H7 (cell line): ENCODE measurements at regions not wholly inside any gene's neighbourhood (a gene's known extent, or its start where the extent isn't known, plus 50 kb on each side); places are given as distances from the start of the nearest gene placed in this dataset.

Source experiments
- DNase-seq: peaks from one replicate; pipeline ENCODE4 v3.0.0; 2012
- H3K27me3 ChIP-seq: 2 replicates; pipeline ENCODE4 v1.6.0; 2011; ENCODE audit warnings: mild to moderate bottlenecking, low read length; ENCODE audit not compliant: control insufficient read depth, insufficient read depth
- H3K36me3 ChIP-seq: replicated peaks from 2 replicates; pipeline ENCODE4 v1.5.1; 2011; ENCODE audit warnings: low read length; ENCODE audit not compliant: control insufficient read depth, insufficient read depth
- H3K4me3 ChIP-seq: 2 replicates; pipeline ENCODE4 v1.5.1; 2011; ENCODE audit warnings: low read depth, mild to moderate bottlenecking, control low read depth, low read length, moderate library complexity; ENCODE audit not compliant: insufficient read depth

DNA sequence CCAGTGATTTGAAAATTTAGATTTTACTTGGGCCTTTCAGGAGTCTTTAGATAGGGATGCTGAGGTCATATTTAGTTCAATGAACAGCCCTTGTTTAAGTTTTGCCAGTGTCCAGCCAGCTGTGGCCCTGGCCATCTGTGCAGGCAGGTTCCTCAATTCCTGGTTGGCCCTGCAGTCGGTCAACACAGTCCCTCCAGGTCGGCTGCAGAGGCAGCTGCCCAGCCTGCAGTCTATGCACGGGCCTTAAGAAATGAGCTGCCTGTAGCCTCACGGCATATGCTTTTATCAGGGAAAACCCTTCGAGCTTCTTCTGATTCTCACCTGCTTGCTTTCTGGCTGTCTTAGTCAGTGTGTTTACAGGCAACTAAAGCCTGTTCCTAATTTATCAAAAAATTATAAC, 199.2 kb upstream of the TPM1 start:
- H3K27me3 ChIP-seq: no peaks in the 10 kb centered on the region
- DNase-seq: no peak
- no peaks in the 10 kb centered on the region; the same call in 1 of the 2 replicates for H3K36me3 ChIP-seq
- no peak overlapping the region for H3K4me3 ChIP-seq

DNA sequence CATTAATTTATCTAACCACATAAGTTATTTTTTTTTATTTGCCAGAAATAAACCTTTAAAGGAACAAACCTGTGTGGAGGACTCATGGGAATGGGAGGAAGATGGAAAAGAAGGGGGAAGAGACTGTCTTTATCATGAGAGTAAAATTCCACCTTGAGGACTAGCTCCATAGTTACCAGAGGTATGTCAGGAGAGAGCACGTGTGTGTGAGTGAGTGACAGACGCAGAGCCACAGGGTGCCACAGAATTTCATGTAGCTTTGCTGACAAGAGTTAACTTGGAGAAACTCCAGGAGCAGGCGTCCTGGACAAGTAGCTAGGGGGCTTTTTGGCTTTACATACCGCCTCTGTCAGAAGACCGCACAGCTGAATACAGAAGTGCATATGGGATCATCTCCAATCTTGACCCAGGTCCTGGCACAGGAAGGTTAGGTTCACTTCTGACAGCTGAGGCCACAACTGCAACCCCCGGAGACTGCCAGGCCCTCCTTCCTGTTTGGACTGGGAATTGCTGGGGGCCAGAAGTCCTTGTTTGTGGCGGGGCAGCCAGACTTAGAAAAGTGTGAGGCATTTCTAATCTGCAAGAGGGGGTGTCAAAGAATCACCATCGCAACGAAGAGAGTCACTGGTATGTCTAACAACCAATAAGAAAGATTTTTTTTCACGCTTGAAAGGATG, 197.8 kb upstream of the TPM1 start:
- Histone ChIP-seq H3K27me3 (no peaks in the 10 kb centered on the region), H3K36me3 (no peaks in the 10 kb centered on the region; the same call in 1 of the 2 replicates), H3K4me3 (no peak overlapping the region)
- no peak for DNase-seq

DNA sequence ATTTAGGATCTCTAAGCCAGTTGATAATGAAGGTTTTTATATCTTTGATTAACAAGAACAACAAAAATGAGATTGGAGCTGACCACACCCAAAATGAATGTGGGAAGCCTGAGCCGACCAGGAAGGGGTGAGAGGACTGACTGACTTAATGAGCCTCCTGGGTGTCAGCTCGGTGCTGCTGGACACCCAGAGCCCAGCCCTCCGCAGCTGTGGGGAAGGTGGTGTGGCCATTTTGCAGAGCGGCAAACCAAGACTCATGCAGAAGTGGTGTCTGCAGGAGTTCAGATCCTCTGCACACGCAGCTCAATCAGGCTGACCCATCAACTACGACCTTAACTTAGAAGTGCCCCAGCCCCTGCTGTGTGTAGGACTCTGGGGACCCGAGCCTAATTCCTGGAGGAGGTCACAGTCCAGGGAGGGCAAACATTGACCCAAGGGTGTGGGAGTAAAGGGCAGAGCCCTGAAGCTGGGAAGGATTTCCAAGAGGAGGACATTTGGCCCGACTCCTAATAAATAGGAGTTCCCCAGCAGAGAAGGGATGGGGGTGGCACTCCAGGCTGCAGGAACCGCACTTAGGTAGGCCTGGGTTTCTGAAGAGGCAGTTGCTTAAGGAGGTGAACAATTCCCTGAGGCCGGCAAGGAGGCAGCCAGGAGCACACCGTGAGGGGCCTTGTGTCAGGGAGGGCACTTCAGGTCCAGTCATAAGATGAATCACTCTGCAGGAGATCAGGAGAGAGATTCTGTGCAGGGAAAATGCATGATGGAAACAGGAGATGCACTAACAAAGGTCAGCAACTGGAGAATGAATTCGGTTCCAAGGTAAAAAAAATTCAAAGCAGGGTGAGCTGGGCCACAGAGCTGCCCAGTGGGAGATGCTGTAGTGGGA, 197.1 kb upstream of the TPM1 start:
- Histone ChIP-seq H3K27me3 (no peaks in the 10 kb centered on the region), H3K36me3 (no peaks in the 10 kb centered on the region; the same call in 1 of the 2 replicates), H3K4me3 (no peak overlapping the region)
- no peak for DNase-seq

DNA sequence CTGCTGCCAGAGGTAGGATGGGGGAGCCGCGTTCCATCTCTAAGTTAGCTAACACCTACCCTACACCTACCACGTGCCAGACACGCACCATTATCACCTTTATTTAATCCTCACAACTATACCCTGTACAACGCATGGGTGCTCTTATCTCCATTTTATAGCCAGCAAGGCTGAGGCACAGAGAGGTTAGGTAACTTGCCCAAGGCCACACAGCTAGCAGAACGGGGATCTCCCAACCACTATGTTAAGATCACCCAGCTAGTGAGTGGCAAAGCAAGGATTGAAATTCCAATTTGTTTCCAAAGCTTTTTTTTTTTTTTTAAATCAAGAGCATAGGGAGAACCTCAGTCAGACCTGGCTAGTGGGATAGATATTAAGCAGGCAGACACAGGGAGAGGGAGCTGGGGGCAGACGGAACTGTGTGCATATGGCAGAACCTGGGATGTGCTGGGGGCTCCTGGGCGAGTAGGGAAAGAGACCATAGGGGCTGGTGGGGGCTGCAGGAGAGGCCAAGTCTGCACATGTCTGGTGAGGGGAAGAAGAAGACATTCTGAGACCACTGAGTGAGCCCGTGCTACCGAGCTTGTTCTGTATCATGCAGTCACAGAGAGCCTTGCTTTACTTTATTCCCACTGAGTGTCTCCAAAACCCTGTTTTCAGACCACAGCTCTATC, 196.3 kb upstream of the TPM1 start:
- no peak for DNase-seq
- no peaks in the 10 kb centered on the region; the same call in 1 of the 2 replicates for H3K36me3 ChIP-seq
- H3K4me3 ChIP-seq: no peak overlapping the region

DNA sequence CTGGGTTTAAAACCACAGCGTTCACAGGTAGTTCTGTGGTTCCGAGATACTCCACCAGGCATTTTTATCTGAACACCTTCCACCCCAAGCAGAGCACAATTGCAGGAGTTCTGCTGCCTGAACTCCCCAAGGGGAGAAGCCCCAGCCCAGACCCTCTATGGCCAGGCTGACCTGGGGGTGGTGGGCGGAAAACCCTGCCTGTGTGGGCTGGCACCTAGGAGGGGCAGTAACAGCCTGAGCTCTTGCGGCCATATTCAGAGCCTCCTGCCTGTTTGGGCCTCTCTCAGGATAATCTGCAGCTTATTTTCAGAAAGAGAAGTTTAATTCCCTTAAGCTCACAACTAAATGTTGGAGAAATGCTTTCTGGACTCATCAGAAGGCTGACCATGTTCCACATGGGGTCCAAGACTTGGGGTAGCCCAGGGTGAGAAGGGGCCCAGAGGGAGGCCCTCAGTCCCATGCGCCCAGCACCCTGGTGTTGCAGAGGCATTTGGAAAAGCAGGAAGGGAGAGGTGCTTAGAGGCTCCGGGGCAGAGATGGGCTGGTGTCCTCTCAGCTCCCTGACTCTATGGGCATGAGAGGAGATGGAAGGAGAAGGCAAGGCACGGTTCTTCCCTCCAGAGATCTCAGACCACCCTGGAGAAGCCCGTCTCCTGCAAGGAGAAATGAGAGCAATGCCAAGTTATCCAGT, 195.6 kb upstream of the TPM1 start:
- Histone ChIP-seq H3K4me3 (no peak overlapping the region), H3K36me3 (no peaks in the 10 kb centered on the region), H3K27me3 (no peaks in the 10 kb centered on the region)
- no peak for DNase-seq

More for the DNA sequence above, 196.3 kb upstream of the TPM1 start:
- H3K27me3 ChIP-seq: no peaks in the 10 kb centered on the region

DNA sequence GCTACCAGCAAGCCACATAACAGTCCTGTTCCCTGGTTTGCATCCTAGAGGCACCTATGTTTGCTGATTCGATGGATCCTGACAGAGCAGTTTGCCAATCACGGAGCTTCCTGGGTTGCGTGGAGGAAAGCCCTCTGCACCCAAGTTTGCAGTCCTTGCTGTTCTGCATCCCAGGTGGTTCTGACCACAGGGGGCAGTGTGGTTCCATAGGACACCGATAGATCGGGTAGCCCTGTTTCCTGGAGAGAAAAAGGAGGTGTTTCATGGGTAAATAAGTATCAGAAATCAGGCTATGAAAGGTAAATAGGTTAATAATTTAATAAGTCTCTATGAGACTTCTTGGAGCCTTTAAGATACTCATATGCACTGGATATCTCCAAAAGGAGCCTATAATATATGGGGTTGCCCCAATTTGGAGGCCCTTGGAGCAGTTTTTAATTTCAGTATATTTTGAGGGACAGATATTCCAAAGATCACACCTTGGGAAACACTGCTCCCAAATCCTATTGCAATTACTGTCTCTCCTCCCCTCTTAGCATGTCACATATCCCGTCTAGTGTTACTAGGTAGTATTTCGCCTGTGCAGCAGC, 194.6 kb upstream of the TPM1 start:
- peak; percentile 83 for DNase-seq
- Histone ChIP-seq H3K4me3 (no peak overlapping the region), H3K36me3 (no peaks in the 10 kb centered on the region)

DNA sequence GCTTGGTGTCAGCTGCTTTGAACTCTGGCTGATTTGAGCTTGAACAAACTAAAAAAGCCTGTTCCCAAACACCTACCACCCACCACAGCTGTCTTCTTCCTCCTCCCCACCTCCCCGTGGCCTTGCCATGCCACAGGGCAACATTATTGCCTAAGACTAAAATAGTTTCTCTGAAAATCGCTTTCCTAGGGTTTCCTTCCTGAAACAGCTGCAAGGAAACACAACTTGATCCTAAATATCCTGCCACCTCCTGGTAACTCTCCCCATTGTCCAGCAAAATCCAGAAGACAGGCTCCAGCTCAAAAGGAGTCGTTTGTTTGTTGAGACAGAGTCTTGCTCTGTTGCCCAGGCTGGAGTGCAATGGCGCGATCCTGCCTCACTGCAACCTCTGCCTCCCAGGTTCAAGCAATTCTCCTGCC, 193.9 kb upstream of the TPM1 start:
- H3K4me3 ChIP-seq: no peak overlapping the region
- H3K36me3 ChIP-seq: no peaks in the 10 kb centered on the region
- no peaks in the 10 kb centered on the region for H3K27me3 ChIP-seq
- no peak for DNase-seq

More for the DNA sequence above, 194.6 kb upstream of the TPM1 start:
- H3K27me3 ChIP-seq: no peaks in the 10 kb centered on the region

DNA sequence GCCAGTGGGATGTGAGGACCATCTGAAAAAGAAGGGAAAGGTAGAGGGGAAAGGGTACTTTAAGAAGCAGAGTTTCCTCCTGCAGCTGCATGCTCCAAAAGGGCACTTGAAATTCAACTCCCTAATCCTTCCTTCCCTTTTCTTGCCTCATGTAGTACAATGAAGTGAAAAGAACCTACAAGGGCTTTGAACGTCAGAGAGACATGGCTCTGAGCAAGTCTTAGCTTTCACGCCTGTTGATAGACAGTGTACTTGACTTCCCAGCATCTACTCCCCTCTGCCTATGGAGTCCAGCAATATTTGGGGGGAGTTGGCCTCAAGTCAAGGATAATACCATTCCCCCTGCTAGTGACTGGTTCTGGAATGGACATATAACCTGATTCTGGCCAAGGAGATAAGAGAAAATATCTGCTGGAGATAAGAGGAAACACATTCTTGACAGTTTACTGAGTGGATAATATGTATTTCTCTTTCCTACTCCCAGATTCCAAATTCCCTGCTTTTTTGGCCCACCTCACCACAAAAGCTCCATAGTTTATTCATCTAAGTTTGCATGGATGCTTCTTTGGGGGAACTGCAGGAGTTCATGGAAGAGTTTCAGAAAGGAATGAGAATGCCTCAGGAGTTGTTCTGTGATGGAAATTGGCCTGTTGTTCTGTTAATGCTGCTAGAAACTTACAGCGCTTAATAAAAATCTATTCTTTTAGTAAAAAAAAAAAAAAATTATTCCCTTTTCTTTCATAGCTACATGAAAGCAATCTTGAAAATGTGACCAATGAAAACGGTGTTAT, 193.0 kb upstream of the TPM1 start:
- Histone ChIP-seq H3K36me3 (no peaks in the 10 kb centered on the region), H3K27me3 (no peaks in the 10 kb centered on the region), H3K4me3 (no peak overlapping the region)
- no peak for DNase-seq

DNA sequence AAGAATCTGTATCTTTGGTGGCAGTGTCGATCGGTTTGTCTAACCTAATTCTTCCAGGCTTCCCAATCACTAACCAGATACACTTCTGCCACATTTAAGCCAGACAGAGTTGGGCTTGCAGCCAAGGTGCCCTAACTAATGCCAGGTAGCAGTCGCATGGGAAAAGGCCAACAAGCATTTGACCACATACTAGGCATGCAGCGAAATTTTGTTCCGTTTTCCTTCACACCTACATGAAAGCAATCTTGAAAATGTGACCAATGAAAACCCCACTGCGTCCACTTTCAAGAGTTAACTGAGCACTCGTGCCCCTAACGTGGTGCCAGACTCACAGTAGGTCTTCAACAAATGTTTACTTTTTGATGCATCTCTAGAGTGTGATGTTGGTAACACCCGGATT, 192.2 kb upstream of the TPM1 start:
- Histone ChIP-seq H3K27me3 (no peaks in the 10 kb centered on the region), H3K36me3 (no peaks in the 10 kb centered on the region), H3K4me3 (no peak overlapping the region)
- DNase-seq: no peak

DNA sequence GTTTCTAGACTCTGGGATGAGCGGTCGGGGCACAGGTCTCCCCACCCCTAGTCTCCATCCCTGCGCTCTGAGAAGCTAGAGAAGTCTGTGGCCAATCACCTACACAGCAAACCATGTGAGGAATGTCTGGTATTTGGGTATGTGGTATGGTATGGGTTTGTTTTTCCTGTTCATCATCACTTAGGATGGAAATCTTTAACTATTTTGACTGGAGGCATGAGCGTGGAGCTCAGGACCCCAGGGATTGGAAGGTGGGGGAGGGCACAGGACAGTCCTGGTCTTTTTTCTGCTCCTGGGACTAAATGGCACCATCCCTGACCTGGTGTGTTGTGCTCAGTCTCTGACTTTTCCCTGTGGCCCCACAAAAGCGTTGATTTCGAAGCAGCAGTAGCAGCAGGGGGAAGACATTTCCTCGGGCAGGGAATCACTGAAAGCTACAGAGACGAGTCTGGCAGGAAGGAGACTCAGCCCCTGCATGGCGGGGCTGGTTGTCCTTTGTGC, 191.7 kb upstream of the TPM1 start:
- H3K36me3 ChIP-seq: no peaks in the 10 kb centered on the region
- H3K4me3 ChIP-seq: no peak overlapping the region
- no peak for DNase-seq
- no peaks in the 10 kb centered on the region for H3K27me3 ChIP-seq

DNA sequence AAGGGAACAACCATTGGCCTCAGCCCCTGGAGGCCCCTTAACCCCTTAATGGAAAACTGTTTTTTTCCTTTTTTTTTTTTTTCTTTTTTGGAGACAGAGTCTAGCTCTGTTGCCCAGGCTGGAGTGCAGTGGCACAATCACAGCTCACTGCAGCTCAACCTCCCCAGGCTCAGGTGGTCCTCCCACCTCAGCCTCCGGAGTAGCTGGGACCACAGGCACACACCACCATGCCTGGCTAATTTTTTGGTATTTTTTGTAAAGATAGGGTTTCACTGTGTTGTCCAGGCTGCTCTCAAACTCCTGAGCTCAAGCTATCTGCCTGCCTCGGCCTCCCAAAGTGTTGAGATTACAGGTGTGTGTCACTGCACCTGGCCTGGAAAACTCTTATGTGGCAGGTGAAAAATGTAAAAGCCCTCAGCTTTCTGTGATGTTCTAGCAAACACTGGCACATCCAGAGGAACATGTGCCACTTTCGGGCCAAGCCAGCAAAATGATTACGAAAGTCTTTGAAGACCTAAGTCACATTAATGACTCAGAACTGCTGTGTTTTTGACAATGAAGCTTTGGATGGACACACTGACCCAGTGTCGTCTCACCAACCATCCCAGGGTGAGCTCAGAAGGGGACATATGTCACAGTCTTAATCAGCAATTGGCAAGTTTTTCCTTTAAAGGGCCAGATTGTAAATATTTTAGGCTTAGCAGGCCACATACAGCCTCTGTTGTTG, 189.3 kb upstream of the TPM1 start:
- no peak overlapping the region for H3K4me3 ChIP-seq
- DNase-seq: no peak
- H3K27me3 ChIP-seq: no peaks in the 10 kb centered on the region
- H3K36me3 ChIP-seq: no peaks in the 10 kb centered on the region

DNA sequence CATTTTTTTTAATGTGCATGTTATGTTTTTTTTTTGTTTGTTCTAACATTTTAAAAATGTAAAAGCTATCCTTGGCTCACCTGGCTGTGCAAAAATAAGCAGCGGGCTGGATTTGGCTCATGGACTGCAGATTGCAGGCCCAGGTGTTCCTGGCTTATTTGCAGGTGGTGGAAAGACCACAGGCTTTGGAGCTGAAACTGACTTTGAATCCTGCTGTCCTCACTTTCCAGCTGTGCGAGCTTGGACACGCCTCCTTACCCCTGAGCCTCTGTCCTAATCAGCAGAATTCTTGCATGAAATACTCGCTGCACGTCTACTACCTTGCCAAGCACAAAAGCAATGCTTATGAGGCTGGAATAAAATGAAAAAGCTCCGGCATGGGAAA, 188.7 kb upstream of the TPM1 start:
- no peak for DNase-seq
- no peaks in the 10 kb centered on the region for H3K36me3 ChIP-seq
- no peaks in the 10 kb centered on the region for H3K27me3 ChIP-seq
- H3K4me3 ChIP-seq: no peak overlapping the region
